ENCODE measurements at regions not wholly inside any gene's neighbourhood (a gene's known extent, or its start where the extent isn't known, plus 50 kb on each side); places are given as distances from the start of the nearest gene placed in this dataset.

- TF ChIP-seq, protein P1, sequence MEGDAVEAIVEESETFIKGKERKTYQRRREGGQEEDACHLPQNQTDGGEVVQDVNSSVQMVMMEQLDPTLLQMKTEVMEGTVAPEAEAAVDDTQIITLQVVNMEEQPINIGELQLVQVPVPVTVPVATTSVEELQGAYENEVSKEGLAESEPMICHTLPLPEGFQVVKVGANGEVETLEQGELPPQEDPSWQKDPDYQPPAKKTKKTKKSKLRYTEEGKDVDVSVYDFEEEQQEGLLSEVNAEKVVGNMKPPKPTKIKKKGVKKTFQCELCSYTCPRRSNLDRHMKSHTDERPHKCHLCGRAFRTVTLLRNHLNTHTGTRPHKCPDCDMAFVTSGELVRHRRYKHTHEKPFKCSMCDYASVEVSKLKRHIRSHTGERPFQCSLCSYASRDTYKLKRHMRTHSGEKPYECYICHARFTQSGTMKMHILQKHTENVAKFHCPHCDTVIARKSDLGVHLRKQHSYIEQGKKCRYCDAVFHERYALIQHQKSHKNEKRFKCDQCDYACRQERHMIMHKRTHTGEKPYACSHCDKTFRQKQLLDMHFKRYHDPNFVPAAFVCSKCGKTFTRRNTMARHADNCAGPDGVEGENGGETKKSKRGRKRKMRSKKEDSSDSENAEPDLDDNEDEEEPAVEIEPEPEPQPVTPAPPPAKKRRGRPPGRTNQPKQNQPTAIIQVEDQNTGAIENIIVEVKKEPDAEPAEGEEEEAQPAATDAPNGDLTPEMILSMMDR (IDR thresholded peaks at IDR 0.05 in 8 of 11, conservative IDR thresholded peaks at IDR 0.05 in 3 of 11) = no peak
- no peak for TF ChIP-seq POLR2AphosphoS5 (IDR thresholded peaks at IDR 0.05)
These were observed 87.5 kb upstream of the GAS1 start for GRCh38 chr9:87034841-87035240.
